Thyroid gland (tissue), 4 donors: ENCODE measurements at regions not wholly inside any gene's neighbourhood (a gene's known extent, or its start where the extent isn't known, plus 50 kb on each side); places are given as distances from the start of the nearest gene placed in this dataset.

Experiments used
- CTCF ChIP-seq, 6 experiments: fragments of 200-600 bp in 3 of 6; fragments of 450-650 bp in 3 of 6; sonication (generic) in 3 of 6; IDR thresholded peaks; one replicate each; pipeline ENCODE4 v1.5.1; 2016 to 2019; ENCODE audit warnings: antibody characterized with exemption in 6 of 6, mild to moderate bottlenecking in 2 of 6, inconsistent platforms in 1 of 6, moderate library complexity in 1 of 6
- POLR2A ChIP-seq, 2 donors: fragments of 450-650 bp; IDR thresholded peaks; one replicate each; pipeline ENCODE4 v1.6.1; 2017; ENCODE audit warnings: antibody characterized with exemption in 2 of 2, mild to moderate bottlenecking in 2 of 2, moderate library complexity in 1 of 2

DNA sequence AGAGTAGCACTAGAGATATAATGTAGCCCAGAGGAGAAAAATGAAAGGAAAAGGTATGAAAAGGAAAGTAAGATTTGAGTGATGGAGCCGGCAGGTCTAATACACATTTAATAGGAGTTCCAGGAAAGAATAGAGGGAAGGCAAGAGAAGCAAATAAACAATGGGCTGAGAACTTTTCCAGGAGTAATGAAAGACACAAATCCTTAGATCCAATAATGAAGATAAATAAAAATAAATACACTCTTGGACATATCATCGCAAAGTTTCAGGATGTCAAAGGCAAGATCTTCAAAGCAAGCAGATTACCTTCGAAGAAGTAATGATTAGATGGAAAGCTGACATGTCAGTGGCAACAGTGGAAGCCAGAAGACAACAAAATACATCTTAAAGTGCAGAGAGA lies 102.0 kb upstream of the YWHAQ start:
- no peak for TF ChIP-seq CTCF (IDR thresholded peaks at IDR 0.05)
- no peak for TF ChIP-seq POLR2A (IDR thresholded peaks at IDR 0.05)
